ENCODE measurements at regions not wholly inside any gene's neighbourhood (a gene's known extent, or its start where the extent isn't known, plus 50 kb on each side); places are given as distances from the start of the nearest gene placed in this dataset.

- Histone ChIP-seq H3K27me3 (ENCODE audit: control insufficient read depth in 4 of 4, insufficient read depth in 4 of 4, low read length in 3 of 4) (peaks cover 0 to 5% (median 0%) of the 10 kb centered on the region in 4 donors), H3K36me3 (ENCODE audit: control insufficient read depth in 4 of 4, insufficient read depth in 3 of 4, low read depth in 1 of 4, low read length in 3 of 4) (no peaks in the 10 kb centered on the region), H3K9ac (ENCODE audit: low read depth in 1 of 2, low read length in 2 of 2) (no peak overlapping the region), H3K4me3 (ENCODE audit: low read depth in 1 of 3, low read length in 3 of 3) (no peak overlapping the region), H3K9me3 (ENCODE audit: control insufficient read depth in 4 of 4, low read length in 3 of 4) (no peaks in the 10 kb centered on the region), H3K4me1 (ENCODE audit: control insufficient read depth in 4 of 4, insufficient read depth in 4 of 4, low read length in 3 of 4) (no peaks in the 10 kb centered on the region), H3K27ac (ENCODE audit: low read depth in 1 of 2, low read length in 2 of 2) (no peak overlapping the region)
- no peak for TF ChIP-seq NR2F2 (IDR thresholded peaks at IDR 0.05)
- TF ChIP-seq EGR1 (IDR thresholded peaks at IDR 0.05; ENCODE audit: low read depth in 2 of 2), result no peak
- no peak for TF ChIP-seq REST (IDR thresholded peaks at IDR 0.05)
- TF ChIP-seq TAF1 (conservative IDR thresholded peaks at IDR 0.05), result no peak
- no peak for TF ChIP-seq GABPA (IDR thresholded peaks at IDR 0.05 in 1 of 2, conservative IDR thresholded peaks at IDR 0.05 in 1 of 2)
- no peak for TF ChIP-seq ATF3 (IDR thresholded peaks at IDR 0.05)
- TF ChIP-seq JUND (IDR thresholded peaks at IDR 0.05), result no peak
- TF ChIP-seq FOXA1 (IDR thresholded peaks at IDR 0.05), result no peak
- TF ChIP-seq RXRA (IDR thresholded peaks at IDR 0.05), result no peak
- TF ChIP-seq YY1 (IDR thresholded peaks at IDR 0.05), result no peak
- no peak for TF ChIP-seq MAX (IDR thresholded peaks at IDR 0.05)
- TF ChIP-seq ZBTB33 (IDR thresholded peaks at IDR 0.05), result no peak
- no peak for TF ChIP-seq FOXA2 (IDR thresholded peaks at IDR 0.05)
- no peak for TF ChIP-seq HNF4G (IDR thresholded peaks at IDR 0.05)
- no peak for TF ChIP-seq CTCF (IDR thresholded peaks at IDR 0.05; ENCODE audit: low read depth, low read length, missing input control)
- no peak for TF ChIP-seq RAD21 (IDR thresholded peaks at IDR 0.05)
- no peak for TF ChIP-seq SP1 (IDR thresholded peaks at IDR 0.05)
- TF ChIP-seq HNF4A (conservative IDR thresholded peaks at IDR 0.05), result no peak
- DNase-seq (ENCODE audit: low spot score), result no peak
- WGBS, result 85% methylated on average over 5 of the region's 5 CpGs
Observed at GRCh38 chr12:115869604-115870003, 407.9 kb downstream of the MED13L start.

Data from liver (tissue), 8 donors.